ENCODE measurements at regions not wholly inside any gene's neighbourhood (a gene's known extent, or its start where the extent isn't known, plus 50 kb on each side); places are given as distances from the start of the nearest gene placed in this dataset.
"Not testable (repeated sequence)": the region's sequence is repeated elsewhere in the genome, so short reads cannot be mapped to it uniquely, and the experiment has no call there.

- no peak for DNase-seq
Observed at GRCh38 chr1:166507347-166507746, 331.9 kb upstream of the POGK start.

- no peak for DNase-seq
Observed at GRCh38 chr1:166511761-166512160, 327.5 kb upstream of the POGK start.

- DNase-seq: no peak
Observed at GRCh38 chr1:166514067-166514466, 325.2 kb upstream of the POGK start.

DNA sequence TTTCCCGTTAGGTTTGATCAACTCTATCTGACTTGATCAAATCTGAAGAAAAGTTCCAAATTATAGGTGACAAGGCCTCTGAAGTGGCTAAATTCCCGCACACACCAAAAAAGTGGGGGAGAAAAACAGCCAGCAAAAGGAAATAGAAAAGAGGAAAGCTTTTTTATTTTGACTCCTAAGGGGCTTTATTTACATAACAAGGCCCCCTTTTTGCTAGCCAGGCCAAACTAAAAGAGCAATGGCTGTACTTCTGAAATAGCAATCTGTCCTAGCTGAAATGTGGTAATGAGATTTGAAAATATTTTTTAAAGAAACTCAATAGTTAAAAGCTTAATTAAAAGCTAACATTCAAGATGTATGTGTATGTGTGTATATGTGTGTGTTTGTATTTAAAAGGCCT is 311.5 kb upstream of the POGK start:
- DNase-seq: no peak

GRCh38 chr1:166538646-166539045 is 300.6 kb upstream of the POGK start:
- no peak for DNase-seq

GRCh38 chr1:166544036-166544435 is 295.2 kb upstream of the POGK start:
- DNase-seq: no peak

DNA sequence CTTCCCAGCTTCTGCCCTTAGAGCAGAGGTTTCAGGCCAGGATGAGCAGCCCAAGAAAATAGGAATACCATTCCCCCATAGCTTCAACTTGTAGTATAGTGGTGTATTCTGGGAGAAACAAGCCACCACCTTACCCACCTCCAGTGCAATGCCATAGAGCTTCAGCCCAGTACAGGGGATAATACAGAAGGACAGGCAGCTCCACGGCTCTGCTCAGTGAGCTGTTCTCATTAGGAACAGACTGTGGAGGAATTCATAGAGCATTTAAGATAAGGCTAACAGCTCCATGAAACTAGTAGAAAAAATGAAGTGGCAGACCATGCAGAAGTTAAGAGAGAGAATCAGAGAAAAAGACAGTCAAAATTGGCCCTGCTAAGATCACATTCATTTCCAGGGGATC is 294.7 kb upstream of the POGK start:
- DNase-seq: no peak

- DNase-seq: no peak
Observed at GRCh38 chr1:166552706-166553105, 286.6 kb upstream of the POGK start.

GRCh38 chr1:166570954-166571353 is 268.3 kb upstream of the POGK start:
- no peak for DNase-seq

DNA sequence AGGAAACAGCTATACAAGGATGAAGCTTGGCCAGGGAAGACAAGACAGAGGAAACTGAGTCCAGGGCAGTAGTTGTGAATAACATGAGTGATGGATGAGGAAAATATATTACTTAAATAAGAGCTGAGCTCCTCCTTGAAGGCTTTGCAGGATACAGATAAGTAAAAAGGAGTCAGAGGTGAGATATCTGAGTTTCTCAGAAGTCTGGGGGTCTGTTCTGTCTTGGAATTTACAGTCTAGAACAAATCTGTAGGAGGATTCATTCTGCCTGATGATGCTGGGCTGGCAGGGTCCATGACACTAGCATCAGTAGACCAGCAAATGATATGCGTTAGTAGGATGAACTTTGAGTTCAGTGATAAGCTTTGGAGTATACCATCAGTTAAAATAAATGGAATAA is 266.1 kb upstream of the POGK start:
- DNase-seq: no peak

- no peak for DNase-seq
Observed at GRCh38 chr1:166579557-166580501, 259.4 kb upstream of the POGK start.

DNA sequence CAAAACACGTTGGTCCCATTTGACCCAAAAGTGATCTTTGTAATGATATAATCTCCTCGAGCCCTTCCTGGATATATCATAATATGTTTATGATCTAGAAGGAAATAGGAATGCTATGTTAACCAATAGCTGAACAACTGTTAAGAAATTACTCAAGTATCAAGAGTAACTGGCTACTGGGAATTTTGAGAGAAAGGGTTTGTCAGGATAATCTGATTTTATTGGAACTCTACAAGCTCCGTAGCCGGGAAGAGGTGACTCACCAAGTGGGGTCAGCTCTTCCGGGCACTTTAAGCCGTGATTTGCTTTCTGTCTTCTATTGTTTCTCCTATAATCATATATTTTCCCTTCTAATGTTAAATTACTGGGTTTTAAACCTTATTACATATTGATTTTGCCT is 250.5 kb upstream of the POGK start:
- no peak for DNase-seq

DNA sequence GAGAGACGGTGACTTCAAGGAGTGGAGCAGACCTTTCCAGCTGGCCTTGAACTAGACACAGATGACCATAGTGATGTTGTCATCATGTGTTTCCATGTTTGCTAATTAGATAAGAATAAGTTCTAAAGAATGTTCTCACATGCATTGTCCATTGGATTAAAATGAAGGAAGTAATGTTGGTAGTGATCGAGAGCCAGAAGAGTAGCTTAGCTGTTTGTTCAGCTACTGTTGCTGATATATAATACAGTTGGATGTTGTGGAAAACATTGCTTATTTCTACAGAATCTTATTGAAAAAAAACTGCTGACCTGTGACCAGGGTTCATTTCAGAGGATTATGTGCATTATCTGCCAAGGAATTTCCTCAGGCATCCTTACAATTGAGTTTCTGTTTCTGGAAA is 249.1 kb upstream of the POGK start:
- DNase-seq: no peak

- DNase-seq: no peak
Observed at GRCh38 chr1:166594646-166595045, 244.6 kb upstream of the POGK start.

GRCh38 chr1:166597516-166597915 is 241.8 kb upstream of the POGK start:
- no peak for DNase-seq

DNA sequence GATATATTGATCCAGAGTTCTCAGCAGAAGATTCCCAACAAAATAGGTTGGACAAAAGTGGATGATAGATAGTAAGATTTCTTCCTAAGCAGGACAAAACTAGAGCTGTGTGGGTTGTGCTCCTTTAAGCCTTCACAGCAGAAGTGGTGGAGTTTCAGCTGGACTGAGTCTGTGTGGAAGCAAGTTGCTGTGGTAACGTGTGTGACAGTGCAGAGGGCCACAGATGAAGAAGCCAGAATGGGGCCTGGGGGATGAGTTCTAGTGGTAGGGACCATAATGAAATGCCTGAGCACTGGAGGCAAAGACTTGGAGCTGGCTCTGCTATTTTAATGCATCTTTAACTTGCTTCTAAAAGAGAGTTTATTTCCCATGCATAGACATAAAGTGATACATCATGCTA is 238.7 kb upstream of the POGK start:
- DNase-seq: no peak

GRCh38 chr1:166601650-166602278 is 237.5 kb upstream of the POGK start:
- no peak for DNase-seq

- DNase-seq: not testable (repeated sequence)
Observed at GRCh38 chr1:166602801-166603200, 236.5 kb upstream of the POGK start.

DNA sequence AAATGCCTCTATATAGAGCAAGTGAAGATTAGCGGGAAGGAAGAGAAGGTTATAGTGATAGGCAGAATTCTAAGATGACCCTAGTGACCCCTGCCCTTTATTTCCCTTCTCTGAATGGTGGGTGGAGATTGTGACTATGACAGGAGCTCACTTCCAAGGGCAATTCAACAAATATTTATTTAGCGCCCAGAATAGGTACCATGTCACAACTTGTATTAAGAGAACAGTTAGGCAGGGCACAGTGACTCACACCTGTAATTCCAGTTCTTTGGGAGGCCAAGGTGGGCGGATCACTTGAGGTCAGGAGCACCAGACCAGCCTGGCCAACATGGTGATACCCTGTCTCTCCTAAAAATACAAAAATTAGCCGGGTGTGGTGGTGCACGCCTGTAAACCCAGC is 236.0 kb upstream of the POGK start:
- DNase-seq: no peak

GRCh38 chr1:166605137-166605536 is 234.1 kb upstream of the POGK start:
- DNase-seq: no peak

DNA sequence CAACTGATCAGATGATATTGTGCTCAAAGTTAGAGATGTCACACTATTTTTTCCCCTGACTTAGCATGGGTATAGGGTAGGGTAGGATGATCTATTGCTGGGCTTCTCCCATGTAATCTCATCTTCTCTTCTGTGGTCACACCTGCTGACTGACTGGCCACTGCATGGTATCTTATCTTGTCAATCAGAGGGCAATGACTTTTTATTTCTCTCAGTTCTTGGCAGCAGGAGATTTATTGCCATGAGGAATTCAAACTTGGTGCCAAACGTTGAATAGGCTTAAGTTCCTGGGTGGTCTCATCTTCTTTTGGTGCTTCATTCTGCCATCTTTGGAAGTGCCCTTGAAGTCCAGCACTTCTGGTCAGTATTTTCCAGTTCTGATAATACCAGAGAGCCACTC is 226.4 kb upstream of the POGK start:
- DNase-seq: no peak

DNA sequence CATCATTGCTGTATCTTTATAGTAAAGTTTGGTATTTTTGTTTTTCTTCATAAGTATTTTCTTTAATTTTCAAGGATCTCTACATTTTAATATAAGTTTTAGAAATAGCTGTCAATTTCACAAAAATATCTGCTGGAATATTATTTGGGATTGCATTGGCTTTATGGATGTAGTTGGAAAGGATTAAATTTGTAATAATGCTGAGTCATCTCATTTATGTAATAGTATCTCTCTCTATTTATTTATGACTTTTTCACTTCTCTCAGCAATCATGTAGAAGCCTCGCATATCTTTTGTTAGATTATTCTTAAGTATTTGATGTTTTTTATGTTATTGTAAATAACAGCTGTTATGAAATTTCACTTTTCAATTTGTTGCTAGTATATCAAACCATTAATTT is 223.1 kb upstream of the POGK start:
- DNase-seq: no peak

GRCh38 chr1:166626711-166627110 is 212.6 kb upstream of the POGK start:
- no peak for DNase-seq

GRCh38 chr1:166627558-166627957 is 211.7 kb upstream of the POGK start:
- DNase-seq: no peak

- no peak for DNase-seq
Observed at GRCh38 chr1:166628259-166628658, 211.0 kb upstream of the POGK start.

Data from Kasumi-1 (cell line).